ENCODE measurements at regions not wholly inside any gene's neighbourhood (a gene's known extent, or its start where the extent isn't known, plus 50 kb on each side); places are given as distances from the start of the nearest gene placed in this dataset.
"Not testable (repeated sequence)": the region's sequence is repeated elsewhere in the genome, so short reads cannot be mapped to it uniquely, and the experiment has no call there.

- TF ChIP-seq CTCF (IDR thresholded peaks at IDR 0.05; ENCODE audit: low read depth, low read length); EZH2phosphoT487 (IDR thresholded peaks at IDR 0.05; ENCODE audit: low read depth): not testable (repeated sequence)
These were observed 57.7 kb upstream of the POMZP3 start for GRCh38 chr7:76684737-76685136.
